Keratinocyte (primary cell): ENCODE measurements at regions not wholly inside any gene's neighbourhood (a gene's known extent, or its start where the extent isn't known, plus 50 kb on each side); places are given as distances from the start of the nearest gene placed in this dataset.

ENCODE experiments used
- DNase-seq: peaks from one replicate; pipeline ENCODE4 v3.0.0-alpha.2; 2011; ENCODE audit warnings: low read depth, missing footprints, low spot score
- FAIRE-seq: peaks from 2 replicates; lab custom pipeline; 2011; peaks lifted over from hg19 to GRCh38; lab: Jason Lieb, UNC
- H2AFZ ChIP-seq: 2 replicates; pipeline ENCODE4 v1.6.0; 2012; ENCODE audit warnings: low read length, control low read depth, inconsistent platforms; ENCODE audit not compliant: control insufficient read depth
- H3K27ac ChIP-seq: 2 replicates; pipeline ENCODE4 v1.5.1; 2011; ENCODE audit warnings: low read length; ENCODE audit not compliant: control insufficient read depth, insufficient read depth
- H3K27me3 ChIP-seq: 3 replicates; pipeline ENCODE4 v1.6.0; 2011; ENCODE audit warnings: low read length; ENCODE audit not compliant: control insufficient read depth, insufficient read depth; ENCODE audit errors: extremely low read depth
- H3K36me3 ChIP-seq, 2 experiments: 2 replicates in 1 of 2; 3 replicates in 1 of 2; pipeline ENCODE4 v1.5.1; 2011; ENCODE audit warnings: low read length in 2 of 2, mild to moderate bottlenecking in 1 of 2; ENCODE audit not compliant: control insufficient read depth in 2 of 2, insufficient read depth in 2 of 2; ENCODE audit errors: extremely low read depth in 1 of 2
- H3K4me1 ChIP-seq: 3 replicates; pipeline ENCODE4 v1.5.1; 2011; ENCODE audit warnings: low read length; ENCODE audit not compliant: control insufficient read depth, insufficient read depth; ENCODE audit errors: extremely low read depth
- H3K4me2 ChIP-seq: 3 replicates; pipeline ENCODE4 v1.6.0; 2011; ENCODE audit warnings: low read depth, low read length; ENCODE audit not compliant: control insufficient read depth, insufficient read depth; ENCODE audit errors: extremely low read depth
- H3K4me3 ChIP-seq, 3 experiments: fragments of 200-600 bp in 1 of 3; sonication (generic) in 1 of 3; 2 replicates in 2 of 3; 3 replicates in 1 of 3; pipeline ENCODE4 v1.5.1; 2011 to 2016; ENCODE audit warnings: low read length in 3 of 3, mild to moderate bottlenecking in 3 of 3, control low read depth in 2 of 3, inconsistent platforms in 1 of 3, low read depth in 1 of 3, mixed read lengths in 1 of 3, mixed run types in 1 of 3, moderate library complexity in 1 of 3; ENCODE audit not compliant: control insufficient read depth in 2 of 3, insufficient read depth in 2 of 3; ENCODE audit errors: extremely low read depth in 1 of 3
- H3K79me2 ChIP-seq: 2 replicates; pipeline ENCODE4 v1.6.0; 2012; ENCODE audit warnings: low read length; ENCODE audit not compliant: control insufficient read depth, insufficient read depth
- H3K9ac ChIP-seq: 3 replicates; pipeline ENCODE4 v1.6.0; 2011; ENCODE audit warnings: low read length; ENCODE audit not compliant: control insufficient read depth, insufficient read depth; ENCODE audit errors: extremely low read depth
- H3K9me1 ChIP-seq: 3 replicates; pipeline ENCODE4 v1.6.0; 2011; ENCODE audit warnings: low read length; ENCODE audit not compliant: control insufficient read depth, insufficient read depth; ENCODE audit errors: extremely low read depth
- H3K9me3 ChIP-seq: 2 replicates; pipeline ENCODE4 v1.5.1; 2012; ENCODE audit warnings: low read depth, low read length; ENCODE audit not compliant: control insufficient read depth
- H4K20me1 ChIP-seq: 3 replicates; pipeline ENCODE4 v1.6.0; 2011; ENCODE audit warnings: low read length; ENCODE audit not compliant: control insufficient read depth, insufficient read depth; ENCODE audit errors: extremely low read depth
- EZH2 ChIP-seq: IDR thresholded peaks from one replicate; pipeline ENCODE4 v1.6.1; 2012; ENCODE audit warnings: inconsistent platforms, mild to moderate bottlenecking, low read length, moderate library complexity
- dilution Hi-C: fragments of 300-500 bp; cut with MboI; formaldehyde crosslinking; loops from one replicate; pipeline ENCODE4 v1.7.0; 2020; ENCODE audit warnings: low sequenced_read_pairs; ENCODE audit not compliant: extremely low pct_ligation_motif_present
- TF ChIP-seq, protein P1 (sequence below), 3 experiments: IDR thresholded peaks in 1 of 3; conservative IDR thresholded peaks in 1 of 3; optimal IDR thresholded peaks in 1 of 3; 2 replicates in 2 of 3; 3 replicates in 1 of 3; pipeline versions ENCODE3 to v1.5.1; 2011; ENCODE audit warnings: low read length in 3 of 3, mild to moderate bottlenecking in 3 of 3, moderate library complexity in 2 of 3, control low read depth in 1 of 3, inconsistent platforms in 1 of 3; ENCODE audit not compliant: insufficient read depth in 2 of 3; ENCODE audit errors: extremely low read depth in 1 of 3

DNA sequence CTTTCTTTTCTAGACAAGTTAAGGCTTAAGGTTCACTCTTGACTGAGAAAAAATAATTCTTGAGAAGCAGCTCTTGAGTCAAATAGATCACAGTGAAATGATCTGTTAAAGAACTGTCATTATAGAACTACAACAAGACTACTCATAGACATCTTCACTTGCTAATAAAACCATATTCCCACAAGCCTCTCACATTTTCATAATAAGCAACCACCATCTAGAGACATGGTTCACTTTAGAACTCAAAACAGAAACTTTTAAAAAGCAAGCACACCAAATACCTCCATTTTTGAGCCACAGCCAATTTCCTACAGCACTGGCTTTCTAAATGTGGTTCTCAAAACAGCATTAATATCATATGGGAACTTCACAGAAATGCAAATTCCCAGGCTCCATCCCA, 309.5 kb downstream of the TMA16 start:
- no peaks in the 10 kb centered on the region for H3K27me3 ChIP-seq
- no peaks in the 10 kb centered on the region for H3K36me3 ChIP-seq
- H4K20me1 ChIP-seq, result no peaks in the 10 kb centered on the region
- H2AFZ ChIP-seq, result no peak overlapping the region
- H3K27ac ChIP-seq, result no peak overlapping the region
- H3K9me1 ChIP-seq, result no peaks in the 10 kb centered on the region
- no peak overlapping the region for H3K4me2 ChIP-seq
- no peak overlapping the region for H3K4me3 ChIP-seq
- no peak overlapping the region for H3K9ac ChIP-seq
- dilution Hi-C loops, result no loop called here
- H3K9me3 ChIP-seq, result no peaks in the 10 kb centered on the region
- H3K4me1 ChIP-seq, result no peaks in the 10 kb centered on the region
- no peak for FAIRE-seq
- H3K79me2 ChIP-seq, result no peaks in the 10 kb centered on the region
- no peak for DNase-seq
- TF ChIP-seq, protein P1, sequence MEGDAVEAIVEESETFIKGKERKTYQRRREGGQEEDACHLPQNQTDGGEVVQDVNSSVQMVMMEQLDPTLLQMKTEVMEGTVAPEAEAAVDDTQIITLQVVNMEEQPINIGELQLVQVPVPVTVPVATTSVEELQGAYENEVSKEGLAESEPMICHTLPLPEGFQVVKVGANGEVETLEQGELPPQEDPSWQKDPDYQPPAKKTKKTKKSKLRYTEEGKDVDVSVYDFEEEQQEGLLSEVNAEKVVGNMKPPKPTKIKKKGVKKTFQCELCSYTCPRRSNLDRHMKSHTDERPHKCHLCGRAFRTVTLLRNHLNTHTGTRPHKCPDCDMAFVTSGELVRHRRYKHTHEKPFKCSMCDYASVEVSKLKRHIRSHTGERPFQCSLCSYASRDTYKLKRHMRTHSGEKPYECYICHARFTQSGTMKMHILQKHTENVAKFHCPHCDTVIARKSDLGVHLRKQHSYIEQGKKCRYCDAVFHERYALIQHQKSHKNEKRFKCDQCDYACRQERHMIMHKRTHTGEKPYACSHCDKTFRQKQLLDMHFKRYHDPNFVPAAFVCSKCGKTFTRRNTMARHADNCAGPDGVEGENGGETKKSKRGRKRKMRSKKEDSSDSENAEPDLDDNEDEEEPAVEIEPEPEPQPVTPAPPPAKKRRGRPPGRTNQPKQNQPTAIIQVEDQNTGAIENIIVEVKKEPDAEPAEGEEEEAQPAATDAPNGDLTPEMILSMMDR (optimal IDR thresholded peaks at IDR 0.05 in 1 of 3, IDR thresholded peaks at IDR 0.05 in 1 of 3, conservative IDR thresholded peaks at IDR 0.05 in 1 of 3; ENCODE audit: extremely low read depth in 1 of 3, insufficient read depth in 2 of 3, low read length in 3 of 3), result no peak
- no peak for TF ChIP-seq EZH2

DNA sequence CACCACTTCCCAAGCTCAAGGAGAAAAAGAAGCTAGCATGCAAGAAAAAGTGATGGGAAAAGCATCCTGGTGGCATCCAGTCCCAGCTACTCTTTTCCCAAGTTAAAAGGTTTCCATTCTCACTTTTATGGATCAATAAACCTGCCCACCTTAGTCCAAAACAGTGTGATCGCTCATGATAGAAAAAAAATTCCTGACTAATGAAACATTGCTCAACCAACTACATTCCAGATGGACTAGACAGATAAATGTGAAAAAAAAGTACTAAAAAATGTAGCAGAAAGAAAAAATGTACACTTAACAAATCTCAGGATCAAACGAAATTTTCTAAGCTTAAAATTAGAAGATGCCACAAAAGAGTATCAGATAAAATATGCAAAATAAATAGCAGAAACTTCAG, 312.2 kb downstream of the TMA16 start:
- no peak for FAIRE-seq
- Histone ChIP-seq H3K36me3 (no peaks in the 10 kb centered on the region), H3K9me3 (no peaks in the 10 kb centered on the region), H3K27ac (no peak overlapping the region), H3K27me3 (no peaks in the 10 kb centered on the region), H2AFZ (no peak overlapping the region), H3K4me2 (no peak overlapping the region), H3K9me1 (no peaks in the 10 kb centered on the region), H3K4me1 (no peaks in the 10 kb centered on the region), H3K9ac (no peak overlapping the region), H3K79me2 (no peaks in the 10 kb centered on the region), H4K20me1 (no peaks in the 10 kb centered on the region), H3K4me3 (no peak overlapping the region)
- TF ChIP-seq EZH2, result no peak
- TF ChIP-seq, protein P1 (optimal IDR thresholded peaks at IDR 0.05 in 1 of 3, IDR thresholded peaks at IDR 0.05 in 1 of 3, conservative IDR thresholded peaks at IDR 0.05 in 1 of 3; ENCODE audit: extremely low read depth in 1 of 3, insufficient read depth in 2 of 3, low read length in 3 of 3), result no peak
- dilution Hi-C loops, result no loop called here
- DNase-seq, result no peak
